ENCODE measurements at regions not wholly inside any gene's neighbourhood (a gene's known extent, or its start where the extent isn't known, plus 50 kb on each side); places are given as distances from the start of the nearest gene placed in this dataset.
"Not testable (repeated sequence)": the region's sequence is repeated elsewhere in the genome, so short reads cannot be mapped to it uniquely, and the experiment has no call there.

DNA sequence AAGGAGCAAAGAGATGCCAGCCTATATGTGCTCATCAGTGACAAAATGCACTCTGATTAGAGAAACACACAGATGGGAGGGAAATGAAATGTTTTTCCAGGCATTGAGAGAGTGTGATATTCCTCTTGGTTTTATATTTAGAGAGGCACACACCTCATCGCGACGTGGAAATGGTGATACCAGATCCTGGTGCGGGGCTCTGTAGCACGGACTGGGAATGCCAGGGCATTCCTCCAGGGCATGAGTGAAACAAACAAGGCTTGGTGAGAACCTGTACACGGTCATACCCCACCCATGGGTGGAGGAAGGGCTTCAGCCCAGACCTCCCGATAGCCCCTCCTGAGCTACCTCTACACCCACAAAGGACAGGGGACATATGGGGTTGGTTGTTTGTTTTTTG, 280.2 kb downstream of the C16orf95 start:
- no peak for DNase-seq (ENCODE audit: low read depth in 2 of 3, low spot score in 2 of 3)

DNA sequence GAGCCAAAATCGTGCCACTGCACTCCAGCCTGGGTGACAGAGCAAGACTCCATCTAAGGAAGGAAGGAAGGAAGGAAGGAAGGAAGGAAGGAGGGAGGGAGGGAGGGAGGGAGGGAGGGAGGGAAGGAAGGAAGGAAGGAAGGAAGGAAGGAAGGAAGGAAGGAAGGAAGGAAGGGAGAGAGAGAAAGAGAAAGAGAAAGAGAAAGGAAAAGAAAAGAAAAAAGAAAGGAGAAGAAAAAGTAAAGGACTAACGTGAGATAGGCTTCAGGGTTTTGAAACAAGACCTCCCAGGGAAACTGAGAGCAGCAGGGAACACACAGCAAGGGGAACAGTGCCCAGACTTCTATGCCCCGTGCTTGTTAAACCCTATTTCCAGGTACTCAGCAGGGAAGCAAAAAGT, 278.7 kb downstream of the C16orf95 start:
- not testable (repeated sequence) for DNase-seq (ENCODE audit: low read depth in 2 of 3, low spot score in 2 of 3)

DNA sequence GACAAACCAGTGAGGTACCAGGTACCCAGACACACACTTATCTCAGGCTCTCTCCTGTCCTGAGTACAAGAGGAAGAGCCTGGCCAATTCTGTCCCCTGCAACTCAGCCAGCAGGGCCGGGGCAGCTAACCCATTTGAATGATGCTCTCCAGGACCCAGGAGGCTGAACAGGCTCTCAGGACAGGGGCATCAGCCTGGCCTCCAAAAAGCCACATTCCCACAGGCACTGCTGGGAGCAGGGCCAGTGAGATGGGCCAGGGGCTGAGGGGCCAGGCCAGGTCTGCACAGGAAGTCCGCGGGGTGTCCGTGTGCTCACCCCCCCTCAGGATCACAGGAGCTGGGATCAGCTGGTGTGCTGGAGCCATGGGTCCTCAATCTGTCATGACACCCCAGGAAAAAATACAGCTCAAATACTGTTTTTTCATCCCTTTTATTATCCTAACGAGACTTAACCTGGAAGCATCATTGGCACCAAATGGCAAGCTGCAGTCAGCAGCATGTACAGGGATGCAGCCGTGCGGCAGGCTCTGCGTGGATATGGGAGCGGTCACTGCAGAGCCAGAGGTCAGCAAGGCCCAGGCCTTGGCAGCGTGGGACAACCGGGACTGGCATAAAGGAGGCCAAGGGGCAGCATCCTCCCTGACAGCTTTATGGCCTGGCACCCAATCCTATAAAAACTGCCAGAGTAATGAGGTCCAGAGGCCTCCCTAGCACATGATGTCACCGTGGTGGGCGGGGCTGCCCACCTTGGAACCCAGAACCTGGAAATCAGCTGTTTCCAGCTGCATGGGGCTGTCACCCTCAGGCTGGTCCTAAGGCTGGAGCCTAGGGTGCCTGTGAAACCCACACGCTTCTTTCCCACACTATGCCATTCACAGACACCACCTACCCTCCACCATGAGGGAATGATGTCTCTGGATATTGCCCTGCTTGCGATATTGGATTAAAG, 276.7 kb downstream of the C16orf95 start:
- DNase-seq (ENCODE audit: low read depth in 2 of 3, low spot score in 2 of 3): no peak

DNA sequence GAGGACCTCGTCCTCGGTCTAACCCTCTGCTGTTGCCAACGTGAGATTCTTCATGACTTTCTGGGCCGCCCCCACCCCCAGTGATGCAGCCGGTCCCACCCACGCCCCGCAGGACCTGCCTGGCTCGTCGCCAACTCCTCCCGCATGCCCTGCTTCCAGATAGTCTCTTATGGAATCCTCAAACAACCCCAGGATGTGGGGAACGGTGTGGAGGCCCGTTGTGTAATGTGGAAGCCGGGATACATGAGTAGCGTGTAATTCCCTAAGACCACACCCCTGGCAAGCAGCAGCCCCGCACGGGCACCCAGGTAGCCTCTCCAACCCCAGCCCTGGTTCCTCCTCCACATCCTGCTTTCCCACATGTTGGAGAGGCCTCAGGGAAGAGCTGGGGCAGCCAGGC, 275.9 kb downstream of the C16orf95 start:
- no peak for DNase-seq (ENCODE audit: low read depth in 2 of 3, low spot score in 2 of 3)

DNA sequence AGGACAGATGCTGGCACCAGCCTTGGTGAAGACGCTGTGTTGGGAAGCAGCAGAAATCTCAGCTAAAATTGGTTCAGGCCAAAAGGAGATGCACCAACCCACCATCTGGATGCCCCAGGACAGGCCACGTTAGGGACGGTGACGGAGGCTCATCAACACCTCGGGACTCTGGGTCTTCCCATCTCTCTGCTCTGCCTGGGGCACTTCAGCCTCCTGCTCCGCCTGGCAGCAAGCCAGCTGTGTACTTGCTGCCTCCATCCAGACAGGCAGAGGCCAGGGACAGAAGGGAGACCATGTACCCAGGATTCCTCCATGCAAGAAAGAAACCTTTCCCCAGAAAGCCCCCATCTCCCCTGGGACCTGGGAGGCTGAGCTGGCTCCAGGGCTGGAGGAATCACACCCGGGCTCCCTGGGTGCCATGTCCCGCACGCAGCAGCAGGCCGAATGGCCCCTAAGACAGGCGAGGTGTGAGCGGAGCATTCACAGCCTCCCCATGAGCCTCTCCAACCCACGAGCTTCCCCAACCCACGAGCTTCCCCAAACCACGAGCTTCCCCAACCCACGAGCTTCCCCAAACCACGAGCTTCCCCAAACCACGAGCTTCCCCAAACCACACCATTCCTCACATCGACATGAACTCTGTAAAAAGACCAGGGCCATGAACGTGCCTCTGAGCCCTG, 274.5 kb downstream of the C16orf95 start:
- no peak for DNase-seq (ENCODE audit: low read depth in 2 of 3, low spot score in 2 of 3)

DNA sequence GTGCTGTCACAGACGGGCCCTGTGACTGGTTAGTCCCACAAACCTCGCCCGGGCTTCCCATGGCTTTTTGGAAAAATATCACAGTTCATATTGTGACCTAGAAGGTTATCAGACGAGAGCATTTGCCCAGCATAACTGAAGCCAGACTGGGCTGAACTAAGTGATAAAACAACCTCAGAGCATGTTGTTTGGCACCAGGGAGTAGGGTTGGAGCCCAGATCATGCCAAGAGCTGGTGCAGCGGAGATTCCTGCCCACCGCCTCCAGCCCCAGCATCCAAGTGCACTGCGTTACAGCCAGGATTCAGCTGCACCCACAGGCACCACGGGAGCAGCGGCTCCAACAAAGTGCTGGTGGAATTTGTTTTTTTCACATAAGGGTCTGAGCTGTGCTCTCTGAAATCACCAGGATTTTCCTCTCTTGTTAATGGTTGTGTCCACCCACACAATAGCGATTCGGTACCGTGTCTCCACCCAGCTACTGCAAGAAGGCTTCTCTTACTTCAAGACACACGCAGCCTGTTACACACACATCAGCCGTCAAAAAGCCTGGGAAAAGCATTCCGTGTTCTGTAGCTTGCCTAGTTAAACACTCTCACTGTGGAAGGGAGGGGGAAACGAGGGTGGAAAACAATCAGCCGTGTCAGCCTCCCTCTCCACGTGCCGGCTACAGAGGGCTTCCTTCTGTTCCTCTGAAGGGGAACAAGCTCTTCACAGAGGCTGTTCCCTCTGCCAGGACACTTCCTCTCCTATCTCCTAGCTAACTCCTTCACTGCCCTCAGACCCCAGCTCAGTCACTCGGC, 273.8 kb downstream of the C16orf95 start:
- peak in 1 of 3 donors; percentile 11 for DNase-seq (ENCODE audit: low read depth in 2 of 3, low spot score in 2 of 3)

DNA sequence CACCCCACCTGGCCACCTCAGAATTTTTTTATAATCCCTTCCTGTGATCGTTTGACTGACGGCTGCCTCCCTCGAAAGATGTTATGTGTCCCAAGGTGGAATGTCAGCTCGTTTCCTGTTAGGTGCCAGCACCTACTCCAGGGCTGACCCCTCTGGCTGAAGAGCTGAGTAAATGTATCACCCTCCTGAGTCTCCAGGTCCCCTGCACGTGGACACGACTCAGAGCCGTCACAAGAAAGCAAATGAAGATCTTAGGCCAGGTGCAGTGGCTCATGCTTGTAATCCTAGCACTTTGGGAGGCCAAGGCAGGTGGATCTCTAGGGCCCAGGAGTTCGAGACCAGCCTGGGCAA, 273.2 kb downstream of the C16orf95 start:
- no peak for DNase-seq (ENCODE audit: low read depth in 2 of 3, low spot score in 2 of 3)

DNA sequence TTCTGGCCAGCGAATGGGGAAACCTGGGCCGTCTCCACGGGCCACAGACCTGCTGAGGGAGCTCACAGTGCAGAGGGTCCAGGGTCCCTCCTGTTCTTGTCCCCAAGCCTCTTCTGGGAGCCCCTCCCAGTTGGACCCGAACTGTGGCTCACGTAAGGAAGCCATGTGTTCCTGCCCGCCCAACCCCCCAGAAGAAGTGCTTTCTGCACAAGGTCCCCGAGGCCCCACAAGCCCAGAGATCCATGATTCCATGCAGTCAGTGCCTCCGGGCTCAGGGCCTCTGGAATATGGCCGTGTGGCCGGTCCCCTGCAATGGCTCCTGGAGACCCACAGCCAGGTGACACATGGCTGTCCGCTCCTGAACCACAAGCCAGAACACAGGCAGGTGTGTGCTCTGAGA, 272.4 kb downstream of the C16orf95 start:
- DNase-seq (ENCODE audit: low read depth in 2 of 3, low spot score in 2 of 3): no peak

DNA sequence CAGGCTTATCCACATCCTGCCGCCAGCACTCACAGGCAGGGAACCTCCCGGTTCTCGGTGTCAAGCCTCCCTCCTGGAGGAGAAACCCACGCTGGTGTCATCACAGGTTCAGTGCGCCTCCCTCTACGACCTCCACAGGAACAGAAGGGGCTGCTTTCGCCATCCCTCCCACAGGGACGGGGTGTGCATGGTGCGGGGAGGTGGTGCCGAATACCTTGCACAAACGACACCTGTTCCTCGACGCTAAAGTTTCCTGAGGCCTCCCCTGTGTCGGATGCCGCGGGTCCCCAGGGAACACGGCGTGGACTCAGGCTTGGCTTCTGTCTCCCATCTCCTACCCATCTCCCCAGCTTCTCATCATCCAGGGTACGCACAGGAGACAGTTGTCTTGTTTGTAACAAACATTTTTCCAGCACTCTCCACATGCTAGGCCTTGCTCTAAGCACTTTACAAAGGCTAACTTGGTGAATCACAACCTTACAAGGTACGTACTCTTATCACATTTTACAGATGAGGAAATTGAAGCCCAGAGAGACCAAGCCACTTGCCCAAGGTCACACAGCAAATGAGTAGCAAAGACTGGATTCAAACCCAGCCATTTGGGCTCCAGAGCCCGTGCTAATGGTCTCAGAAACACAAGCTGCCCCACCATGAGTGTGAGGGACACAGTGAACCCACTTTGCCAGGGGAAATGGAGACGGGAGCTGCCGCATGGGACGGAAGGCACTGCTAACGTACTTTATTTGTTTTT, 271.6 kb downstream of the C16orf95 start:
- DNase-seq (ENCODE audit: low read depth in 2 of 3, low spot score in 2 of 3): no peak

DNA sequence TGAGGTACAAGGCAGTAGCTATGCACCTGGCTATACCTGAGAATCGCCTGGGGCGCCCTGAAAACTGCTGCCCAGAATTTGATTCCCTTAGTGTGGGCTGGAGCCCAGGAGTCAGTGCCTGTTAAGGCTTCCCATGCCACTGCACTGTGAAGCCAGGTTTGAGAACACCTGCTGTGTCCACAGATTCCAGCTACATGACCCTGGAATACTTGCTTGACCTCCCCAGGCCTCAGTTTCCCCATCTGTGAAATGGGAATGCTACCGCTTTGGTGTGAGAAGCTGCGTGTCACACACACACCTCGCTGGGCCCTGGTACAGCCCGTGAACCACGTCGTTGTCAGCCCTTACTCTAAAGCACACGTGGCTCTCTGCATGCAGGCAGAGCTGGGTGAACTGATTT, 271.0 kb downstream of the C16orf95 start:
- no peak for DNase-seq (ENCODE audit: low read depth in 2 of 3, low spot score in 2 of 3)

DNA sequence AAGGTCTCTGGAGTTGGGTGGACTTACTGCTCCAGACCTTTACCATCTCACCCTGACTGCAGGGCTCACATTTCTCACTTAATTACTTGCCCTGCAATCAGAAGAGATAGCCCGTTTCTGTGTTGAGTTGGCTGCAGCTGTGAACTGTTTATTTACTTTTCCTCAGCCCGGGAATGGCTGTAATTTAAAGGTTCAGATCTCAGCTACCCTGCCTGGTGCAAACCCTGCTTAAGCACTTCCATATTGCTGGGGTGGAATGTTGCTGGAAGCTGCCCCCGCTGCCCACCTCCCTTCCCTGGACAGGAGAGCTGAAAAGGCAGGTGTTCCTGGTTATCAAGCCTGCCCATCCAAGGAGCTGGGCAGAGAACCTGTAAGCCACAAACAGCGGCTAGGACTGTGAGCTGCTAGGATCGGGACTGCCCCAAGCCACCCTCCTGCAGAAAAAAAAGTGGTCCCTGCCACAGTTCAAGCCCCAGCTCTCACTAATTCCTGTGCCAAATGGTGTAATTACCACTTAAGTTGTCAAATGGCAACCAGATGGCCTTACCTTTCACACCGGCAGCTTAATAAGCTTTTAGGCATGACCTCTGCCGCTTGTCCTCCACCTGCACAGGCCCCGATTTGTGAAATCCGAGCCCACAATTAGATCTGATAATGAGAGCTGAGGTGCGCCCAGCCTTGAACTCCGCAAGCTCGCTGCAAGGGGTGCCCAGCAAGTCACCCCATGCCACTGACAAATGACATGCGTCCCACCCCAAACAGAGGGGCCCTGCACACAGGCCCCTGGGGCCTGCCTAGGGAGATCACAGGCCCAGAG, 269.8 kb downstream of the C16orf95 start:
- no peak for DNase-seq (ENCODE audit: low read depth in 2 of 3, low spot score in 2 of 3)

DNA sequence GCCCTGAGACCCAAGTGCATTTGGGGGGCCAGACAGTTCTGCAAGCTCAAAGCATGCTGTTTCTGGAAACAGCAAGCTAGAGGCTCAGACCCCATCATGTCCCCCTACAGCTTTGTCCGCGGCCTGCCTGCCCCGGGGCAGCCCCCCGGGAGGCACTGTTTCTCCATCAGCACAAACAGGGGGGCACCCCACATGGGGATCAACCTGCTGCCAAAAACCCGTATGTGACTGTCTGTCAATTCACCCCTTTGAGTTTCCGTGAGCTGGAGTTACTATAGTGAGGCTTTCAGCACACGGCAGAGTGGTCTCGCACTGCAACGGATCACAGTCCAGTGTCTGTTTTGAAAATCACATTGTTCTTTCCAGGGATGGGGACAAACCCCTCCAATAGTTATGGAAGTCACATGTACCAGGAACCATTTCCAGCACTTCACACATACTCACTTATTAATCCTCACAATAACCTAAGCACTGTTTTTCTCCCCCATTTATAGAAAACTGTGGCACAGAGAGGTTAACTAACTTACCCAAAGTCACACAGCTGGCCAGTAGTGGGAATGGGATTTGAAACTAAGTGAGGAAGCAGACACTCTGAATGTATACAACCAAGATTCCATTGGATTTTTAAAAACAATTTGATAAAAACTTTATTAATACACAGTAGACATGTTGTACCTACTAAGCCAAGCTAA, 269.0 kb downstream of the C16orf95 start:
- DNase-seq (ENCODE audit: low read depth in 2 of 3, low spot score in 2 of 3): no peak

DNA sequence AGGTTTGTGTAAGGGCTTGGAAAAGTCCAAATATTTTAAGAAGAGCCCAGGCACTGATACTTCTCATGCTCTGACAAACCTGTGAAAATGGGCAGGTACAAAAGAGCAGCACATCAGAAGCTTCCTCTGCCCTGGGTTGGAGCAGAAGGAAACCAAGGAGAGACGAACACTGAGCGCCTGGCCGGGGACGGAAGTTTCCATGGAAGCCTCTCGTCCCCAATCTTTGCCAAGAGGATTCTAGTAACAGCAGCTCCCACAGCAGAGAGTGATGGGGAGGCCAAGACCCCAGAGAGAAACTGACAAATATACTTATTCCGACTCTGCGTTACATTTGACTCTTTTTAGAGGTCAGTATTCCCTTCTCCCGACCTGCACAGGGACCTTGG, 268.5 kb downstream of the C16orf95 start:
- no peak for DNase-seq (ENCODE audit: low read depth in 2 of 3, low spot score in 2 of 3)

DNA sequence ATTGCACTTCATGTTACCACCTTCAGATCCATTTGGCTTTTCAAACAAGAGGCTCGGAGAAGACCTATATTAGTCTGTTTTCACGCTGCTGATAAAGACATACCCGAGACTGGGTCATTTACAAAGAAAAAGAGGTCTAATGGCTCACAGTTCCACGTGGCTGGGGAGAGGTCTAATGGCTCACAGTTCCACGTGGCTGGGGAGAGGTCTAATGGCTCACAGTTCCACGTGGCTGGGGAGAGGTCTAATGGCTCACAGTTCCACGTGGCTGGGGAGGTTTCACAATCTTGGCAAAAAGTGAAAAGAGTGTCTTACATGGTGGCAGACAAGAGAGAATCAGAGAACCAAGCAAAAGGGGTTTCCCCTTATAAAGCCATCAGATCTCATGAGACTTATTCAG, 268.0 kb downstream of the C16orf95 start:
- not testable (repeated sequence) for DNase-seq (ENCODE audit: low read depth in 2 of 3, low spot score in 2 of 3)

DNA sequence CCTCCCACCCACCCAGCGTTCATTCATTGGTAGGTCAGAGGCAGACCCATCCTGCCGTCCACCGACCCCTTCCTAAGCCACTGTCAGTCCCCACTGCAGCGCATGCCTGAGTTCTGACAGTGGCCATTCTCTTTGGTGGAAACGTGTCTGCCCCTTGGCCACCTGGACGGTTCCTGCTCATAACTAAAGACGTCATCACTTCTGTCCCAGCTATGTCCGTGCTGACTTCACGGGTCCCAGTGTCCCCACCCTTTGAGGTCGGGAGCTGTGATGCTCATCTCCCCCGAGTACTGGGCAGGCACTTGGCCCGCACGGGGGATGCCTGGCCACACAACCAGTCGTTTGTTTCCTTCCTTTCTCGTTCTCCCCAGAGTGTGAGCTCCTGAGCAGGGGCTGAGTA, 267.1 kb downstream of the C16orf95 start:
- DNase-seq (ENCODE audit: low read depth in 2 of 3, low spot score in 2 of 3): no peak

DNA sequence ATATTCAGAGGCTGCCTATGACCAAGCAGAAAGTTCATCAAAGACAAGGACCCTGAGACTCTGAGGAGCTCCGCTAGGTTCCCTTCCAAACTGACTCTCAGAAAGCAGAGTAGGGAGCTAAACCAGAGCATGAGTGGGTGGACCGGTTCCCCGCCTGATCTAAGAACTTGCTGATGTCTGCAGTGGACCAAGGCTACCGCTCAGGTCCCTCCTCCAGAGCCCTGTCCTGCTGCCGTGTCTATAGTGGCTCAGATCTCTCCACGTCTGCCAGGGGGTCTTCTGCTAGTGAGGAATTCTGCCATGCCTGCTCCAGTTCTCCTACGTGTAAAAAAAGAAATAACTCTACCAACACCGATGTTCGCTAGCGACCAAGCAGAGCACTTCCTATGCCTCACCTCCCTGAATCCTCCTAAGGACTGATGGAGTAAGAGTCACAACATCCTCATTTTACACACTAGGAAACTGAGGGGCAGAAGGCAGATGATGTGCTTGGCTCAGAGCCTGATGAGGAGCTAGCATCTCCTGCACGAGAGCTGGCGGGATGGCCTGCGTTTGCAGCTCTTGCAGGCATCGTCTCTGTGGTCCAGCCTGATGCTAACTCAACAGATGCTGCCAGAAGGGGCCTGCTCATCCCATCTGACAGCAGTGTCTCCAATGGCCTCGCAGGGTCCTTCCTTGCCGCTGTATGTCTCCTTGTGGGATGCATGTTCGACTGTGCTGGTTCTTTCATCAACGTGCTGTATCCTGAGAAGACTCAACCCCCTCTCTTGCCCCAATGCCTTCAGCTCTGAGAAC, 265.5 kb downstream of the C16orf95 start:
- DNase-seq (ENCODE audit: low read depth in 2 of 3, low spot score in 2 of 3): no peak

DNA sequence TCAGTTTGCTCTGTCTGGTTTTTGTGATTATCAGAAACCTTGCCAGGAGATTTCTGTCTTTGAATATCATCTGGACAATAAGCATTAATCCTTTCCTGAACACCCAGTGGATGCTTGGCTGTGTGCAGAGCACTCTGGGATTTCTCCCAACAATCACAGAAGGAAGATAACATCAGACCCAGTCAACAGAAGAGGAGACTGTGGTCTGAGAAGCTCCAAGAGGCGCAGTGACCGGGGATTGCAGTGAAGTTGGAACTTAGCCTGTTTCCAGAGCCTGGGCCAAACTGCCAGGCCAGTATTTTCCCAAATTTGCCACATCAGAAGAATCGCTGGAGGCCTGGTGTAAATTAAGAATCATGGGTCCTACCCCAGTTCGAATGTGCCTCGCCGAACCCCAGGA, 264.7 kb downstream of the C16orf95 start:
- no peak for DNase-seq (ENCODE audit: low read depth in 2 of 3, low spot score in 2 of 3)
